Activated naive CD4-positive, alpha-beta T cell treated with anti-CD3 and anti-CD28 coated beads, Interleukin-2, amount 10 ng/mL, durations not matched to agents 7 days and 5 days (primary cell): ENCODE measurements at regions not wholly inside any gene's neighbourhood (a gene's known extent, or its start where the extent isn't known, plus 50 kb on each side); places are given as distances from the start of the nearest gene placed in this dataset.
"Not testable (repeated sequence)": the region's sequence is repeated elsewhere in the genome, so short reads cannot be mapped to it uniquely, and the experiment has no call there.

Source experiments
- CTCF ChIA-PET: fragments of 350-600 bp; sonication (Branson Sonifier 250); formaldehyde crosslinking; loops from one replicate; lab custom pipeline; 2021; ENCODE audit warnings: antibody characterized with exemption; lab: Charles Lee
- DNase-seq: peaks from one replicate; pipeline ENCODE4 v3.0.0-alpha.2; 2020
- H3K27ac Mint-ChIP-seq: one replicate; pipeline ENCODE4 v1.8.0; 2021; ENCODE audit warnings: mild to moderate bottlenecking, moderate library complexity, mixed read lengths
- H3K27me3 Mint-ChIP-seq: one replicate; pipeline ENCODE4 v1.8.0; 2021; ENCODE audit warnings: mild to moderate bottlenecking, mixed read lengths
- H3K36me3 Mint-ChIP-seq: one replicate; pipeline ENCODE4 v1.8.0; 2021; ENCODE audit warnings: mixed read lengths
- H3K4me1 Mint-ChIP-seq: one replicate; pipeline ENCODE4 v1.8.0; 2021; ENCODE audit warnings: mixed read lengths
- H3K4me3 Mint-ChIP-seq: one replicate; pipeline ENCODE4 v1.8.0; 2021; ENCODE audit warnings: mild to moderate bottlenecking, moderate library complexity, mixed read lengths
- H3K9me3 Mint-ChIP-seq: one replicate; pipeline ENCODE4 v1.8.0; 2021; ENCODE audit warnings: mixed read lengths

GRCh38 chr2:13334545-13334944, 617.8 kb downstream of the TRIB2 start:
- H3K4me1 Mint-ChIP-seq = no peaks in the 10 kb centered on the region
- H3K36me3 Mint-ChIP-seq = no peaks in the 10 kb centered on the region
- DNase-seq = no peak
- peaks cover under 1% of the 10 kb centered on the region for H3K9me3 Mint-ChIP-seq
- H3K27me3 Mint-ChIP-seq = no peaks in the 10 kb centered on the region
- no peak overlapping the region for H3K27ac Mint-ChIP-seq
- H3K4me3 Mint-ChIP-seq = no peak overlapping the region
- CTCF ChIA-PET = no interaction called here

- peaks cover 2% of the 10 kb centered on the region for H3K9me3 Mint-ChIP-seq
- no peaks in the 10 kb centered on the region for H3K4me1 Mint-ChIP-seq
- H3K27ac Mint-ChIP-seq = no peak overlapping the region
- DNase-seq = no peak
- no peaks in the 10 kb centered on the region for H3K36me3 Mint-ChIP-seq
- H3K4me3 Mint-ChIP-seq = no peak overlapping the region
- no peaks in the 10 kb centered on the region for H3K27me3 Mint-ChIP-seq
- CTCF ChIA-PET = no interaction called here
Observed at GRCh38 chr2:13335862-13336535, 619.3 kb downstream of the TRIB2 start.

- Mint-ChIP-seq H3K27me3 (no peaks in the 10 kb centered on the region), H3K4me3 (no peak overlapping the region), H3K27ac (no peak overlapping the region), H3K4me1 (no peaks in the 10 kb centered on the region), H3K9me3 (no peaks in the 10 kb centered on the region), H3K36me3 (no peaks in the 10 kb centered on the region)
- CTCF ChIA-PET = no interaction called here
- DNase-seq = no peak
Observed at GRCh38 chr2:13351068-13351467, 634.3 kb downstream of the TRIB2 start.

- Mint-ChIP-seq H3K36me3 (no peaks in the 10 kb centered on the region), H3K27me3 (no peaks in the 10 kb centered on the region), H3K4me3 (no peak overlapping the region), H3K4me1 (no peaks in the 10 kb centered on the region), H3K27ac (no peak overlapping the region), H3K9me3 (no peaks in the 10 kb centered on the region)
- CTCF ChIA-PET = no interaction called here
- no peak for DNase-seq
Observed at GRCh38 chr2:13353083-13353482, 636.3 kb downstream of the TRIB2 start.

GRCh38 chr2:13354031-13354430, 637.3 kb downstream of the TRIB2 start:
- CTCF ChIA-PET = no interaction called here
- no peak for DNase-seq
- Mint-ChIP-seq H3K4me3 (no peak overlapping the region), H3K27ac (no peak overlapping the region), H3K36me3 (no peaks in the 10 kb centered on the region), H3K9me3 (no peaks in the 10 kb centered on the region), H3K27me3 (no peaks in the 10 kb centered on the region), H3K4me1 (no peaks in the 10 kb centered on the region)

- H3K9me3 Mint-ChIP-seq, DNase-seq, CTCF ChIA-PET, H3K4me1 Mint-ChIP-seq, H3K4me3 Mint-ChIP-seq, H3K36me3 Mint-ChIP-seq, H3K27me3 Mint-ChIP-seq, H3K27ac Mint-ChIP-seq: not testable (repeated sequence)
Observed at GRCh38 chr2:13381928-13382327, 665.2 kb downstream of the TRIB2 start.

GRCh38 chr2:13389172-13389571, 672.4 kb downstream of the TRIB2 start:
- H3K4me3 Mint-ChIP-seq, H3K4me1 Mint-ChIP-seq, H3K27ac Mint-ChIP-seq, H3K27me3 Mint-ChIP-seq, DNase-seq, CTCF ChIA-PET, H3K36me3 Mint-ChIP-seq, H3K9me3 Mint-ChIP-seq: not testable (repeated sequence)

GRCh38 chr2:13390676-13391075, 673.9 kb downstream of the TRIB2 start:
- no peak for DNase-seq
- no peaks in the 10 kb centered on the region for H3K27me3 Mint-ChIP-seq
- CTCF ChIA-PET = no interaction called here
- H3K9me3 Mint-ChIP-seq = peaks cover 5% of the 10 kb centered on the region
- H3K36me3 Mint-ChIP-seq = no peaks in the 10 kb centered on the region
- H3K4me3 Mint-ChIP-seq = no peak overlapping the region
- no peak overlapping the region for H3K27ac Mint-ChIP-seq
- H3K4me1 Mint-ChIP-seq = no peaks in the 10 kb centered on the region

- Mint-ChIP-seq H3K4me1 (no peaks in the 10 kb centered on the region), H3K27ac (no peak overlapping the region), H3K36me3 (no peaks in the 10 kb centered on the region), H3K4me3 (no peak overlapping the region), H3K27me3 (no peaks in the 10 kb centered on the region), H3K9me3 (peaks cover 13% of the 10 kb centered on the region)
- DNase-seq = no peak
- CTCF ChIA-PET = no interaction called here
Observed at GRCh38 chr2:13401312-13401711, 684.6 kb downstream of the TRIB2 start.

- Mint-ChIP-seq H3K36me3 (no peaks in the 10 kb centered on the region), H3K4me1 (no peaks in the 10 kb centered on the region), H3K9me3 (peaks cover 7% of the 10 kb centered on the region), H3K27ac (no peak overlapping the region), H3K27me3 (no peaks in the 10 kb centered on the region), H3K4me3 (no peak overlapping the region)
- CTCF ChIA-PET = no interaction called here
- DNase-seq = no peak
Observed at GRCh38 chr2:13413989-13414388, 697.3 kb downstream of the TRIB2 start.

GRCh38 chr2:13414897-13415296, 698.2 kb downstream of the TRIB2 start:
- H3K27me3 Mint-ChIP-seq = no peaks in the 10 kb centered on the region
- peaks cover 7% of the 10 kb centered on the region for H3K9me3 Mint-ChIP-seq
- CTCF ChIA-PET = no interaction called here
- no peak overlapping the region for H3K4me3 Mint-ChIP-seq
- no peaks in the 10 kb centered on the region for H3K36me3 Mint-ChIP-seq
- no peaks in the 10 kb centered on the region for H3K4me1 Mint-ChIP-seq
- no peak for DNase-seq
- no peak overlapping the region for H3K27ac Mint-ChIP-seq

- CTCF ChIA-PET = interaction anchor here (0.6 kb wide), 1 partner anchor 248 kb away, joined by 3 read pairs; no protein-coding TSS in a partner anchor
- DNase-seq = no peak
- Mint-ChIP-seq H3K36me3 (no peaks in the 10 kb centered on the region), H3K9me3 (peaks cover 7% of the 10 kb centered on the region), H3K4me3 (no peak overlapping the region), H3K27me3 (no peaks in the 10 kb centered on the region), H3K27ac (no peak overlapping the region), H3K4me1 (no peaks in the 10 kb centered on the region)
Observed at GRCh38 chr2:13433954-13434353, 717.2 kb downstream of the TRIB2 start.

- H3K27ac Mint-ChIP-seq, H3K27me3 Mint-ChIP-seq, H3K36me3 Mint-ChIP-seq, DNase-seq, H3K9me3 Mint-ChIP-seq, H3K4me1 Mint-ChIP-seq, H3K4me3 Mint-ChIP-seq, CTCF ChIA-PET: not testable (repeated sequence)
Observed at GRCh38 chr2:13443554-13444261, 727.0 kb downstream of the TRIB2 start.

GRCh38 chr2:13462464-13462863, 745.7 kb downstream of the TRIB2 start:
- Mint-ChIP-seq H3K4me1 (no peaks in the 10 kb centered on the region), H3K27me3 (no peaks in the 10 kb centered on the region), H3K4me3 (no peak overlapping the region), H3K36me3 (no peaks in the 10 kb centered on the region), H3K27ac (no peak overlapping the region), H3K9me3 (no peaks in the 10 kb centered on the region)
- DNase-seq = no peak
- CTCF ChIA-PET = no interaction called here

- Mint-ChIP-seq H3K36me3 (no peaks in the 10 kb centered on the region), H3K4me1 (no peaks in the 10 kb centered on the region), H3K27ac (no peak overlapping the region), H3K9me3 (no peaks in the 10 kb centered on the region), H3K27me3 (no peaks in the 10 kb centered on the region), H3K4me3 (no peak overlapping the region)
- CTCF ChIA-PET = no interaction called here
- no peak for DNase-seq
Observed at GRCh38 chr2:13466076-13466475, 749.3 kb downstream of the TRIB2 start.
